Heart left ventricle (tissue), 13 donors: ENCODE measurements at regions not wholly inside any gene's neighbourhood (a gene's known extent, or its start where the extent isn't known, plus 50 kb on each side); places are given as distances from the start of the nearest gene placed in this dataset.

Source experiments
- CTCF ChIP-seq, 12 donors: fragments of 200-600 bp; sonication (generic) in 4 of 12; IDR thresholded peaks; one replicate each; pipeline versions ENCODE4 v1.5.0 to v1.8.0; 2018 to 2022; ENCODE audit warnings: antibody characterized with exemption in 12 of 12, mild to moderate bottlenecking in 5 of 12
- POLR2A ChIP-seq, 2 donors: fragments of 450-650 bp; IDR thresholded peaks; one replicate each; pipeline ENCODE4 v1.6.1; 2017; ENCODE audit warnings: antibody characterized with exemption in 2 of 2, mild to moderate bottlenecking in 2 of 2, moderate library complexity in 2 of 2
- donor health status: ischemic (EF 13 %, LVEDD 7.1; RV severe dilation, severe dysfunction).
- donor health status: DM: no; HTN: yes; CAD: no.
- donor health status: DM: no; HTN: no; CAD: no.
- donor health status: ischemic (EF 25% LVEDD 6.9; RV normal size, moderate dysfunction).
- donor health status: ischemic (EF 25% LVEDD 5.7; RV mildly dilated, moderate dysfunction).
- donor health status: ischemic (EF 35%, LVEDD 5.7; RV mildly dilated, moderate dysfunction).
- donor health status: nonischemic (EF 11% LVEDD 7.7; RV severe dilation, severe dysfunction).
- donor health status: DM: yes; HTN: yes; CAD: no.
- donor health status: PGD.
- donor health status: ischemic (EF 29% LVEDD 5.4; RV normal size, mild dysfunction).
- donor health status: nonischemic (EF 23%, LVEDD 6.1; RV moderate dilation, normal function).

GRCh38 chr4:112916868-112917267 lies 132.6 kb upstream of the ANK2 start:
- TF ChIP-seq POLR2A (IDR thresholded peaks at IDR 0.05) (no peak), CTCF (IDR thresholded peaks at IDR 0.05) (no peak)
